ENCODE measurements at regions not wholly inside any gene's neighbourhood (a gene's known extent, or its start where the extent isn't known, plus 50 kb on each side); places are given as distances from the start of the nearest gene placed in this dataset.

- TF ChIP-seq UBTF (CRISPR knock-in tag; IDR thresholded peaks at IDR 0.05): peak; percentile 91
- no peak for TF ChIP-seq ATRX (CRISPR knock-in tag; IDR thresholded peaks at IDR 0.05; ENCODE audit: borderline replicate concordance)
- no peak for TF ChIP-seq E2F5 (CRISPR knock-in tag; conservative IDR thresholded peaks at IDR 0.05)
- TF ChIP-seq ZNF652 (CRISPR knock-in tag; IDR thresholded peaks at IDR 0.05; ENCODE audit: borderline replicate concordance, low read depth): peak; percentile 95
- TF ChIP-seq CENPT (CRISPR knock-in tag; IDR thresholded peaks at IDR 0.05; ENCODE audit: low read depth): no peak
- no peak for TF ChIP-seq ZNF17 (CRISPR knock-in tag; IDR thresholded peaks at IDR 0.05)
- TF ChIP-seq ZFYVE20 (CRISPR knock-in tag; IDR thresholded peaks at IDR 0.05; ENCODE audit: borderline replicate concordance, low read depth): no peak
- TF ChIP-seq ZBTB43 (CRISPR knock-in tag; conservative IDR thresholded peaks at IDR 0.05): 0 out of 2 replicates have a peak, but pooled peaks have one; percentile 20
- peak; percentile 94 for TF ChIP-seq POGZ (CRISPR knock-in tag; IDR thresholded peaks at IDR 0.05)
- 0 out of 2 replicates have a peak, but pooled peaks have one; percentile 45 for TF ChIP-seq TP53 (CRISPR knock-in tag; conservative IDR thresholded peaks at IDR 0.05)
- TF ChIP-seq ZNF891 (CRISPR knock-in tag; IDR thresholded peaks at IDR 0.05): no peak
- TF ChIP-seq PBX3 (CRISPR knock-in tag; IDR thresholded peaks at IDR 0.05; ENCODE audit: borderline replicate concordance): no peak
- peak; percentile 97 for TF ChIP-seq ZNF292 (CRISPR knock-in tag; IDR thresholded peaks at IDR 0.05; ENCODE audit: borderline replicate concordance, low read depth)
- no peak for TF ChIP-seq U2AF2 (IDR thresholded peaks at IDR 0.05; ENCODE audit: low read depth, low read length)
- no peak for TF ChIP-seq TCF7 (IDR thresholded peaks at IDR 0.05; ENCODE audit: low read depth)
- peak; percentile 45 for TF ChIP-seq ASH2L (IDR thresholded peaks at IDR 0.05; ENCODE audit: insufficient read length, low read depth, low read length)
- TF ChIP-seq PITX1 (CRISPR knock-in tag; IDR thresholded peaks at IDR 0.05): peak; percentile 79
- TF ChIP-seq ZBTB49 (CRISPR knock-in tag; IDR thresholded peaks at IDR 0.05; ENCODE audit: borderline replicate concordance): no peak
- TF ChIP-seq ZNF597 (CRISPR knock-in tag; IDR thresholded peaks at IDR 0.05): no peak
- peak; percentile 63; the same call in 1 of the 2 replicates for TF ChIP-seq TARDBP (CRISPR knock-in tag; IDR thresholded peaks at IDR 0.05)
These were observed 68.3 kb upstream of the CHD2 start (continued) for GRCh38 chr15:92831655-92832328.
